NT2/D1 (cell line): ENCODE measurements at regions not wholly inside any gene's neighbourhood (a gene's known extent, or its start where the extent isn't known, plus 50 kb on each side); places are given as distances from the start of the nearest gene placed in this dataset.

Experiments used
- SUZ12 ChIP-seq: IDR thresholded peaks from 2 replicates; pipeline ENCODE4 v1.6.1; 2011; ENCODE audit not compliant: insufficient read length, insufficient read depth; ENCODE audit errors: extremely low read depth
- YY1 ChIP-seq: IDR thresholded peaks from 2 replicates; pipeline ENCODE4 v1.6.1; 2011; ENCODE audit not compliant: insufficient read length, insufficient read depth

GRCh38 chr3:40649346-40649745 lies 124.6 kb downstream of the ZNF621 start:
- no peak for TF ChIP-seq SUZ12
- TF ChIP-seq YY1: no peak
